T-helper 1 cell treated with Interleukin-12 subunit alpha and Interleukin-12 subunit beta and Interleukin-4 antibody, amounts not matched to agents 30 μg/mL and 1 μg/mL, for 36 hours (primary cell): ENCODE measurements at regions not wholly inside any gene's neighbourhood (a gene's known extent, or its start where the extent isn't known, plus 50 kb on each side); places are given as distances from the start of the nearest gene placed in this dataset.

Source experiments
- H3K27ac Mint-ChIP-seq: one replicate; pipeline ENCODE4 v1.8.0; 2021; ENCODE audit warnings: mild to moderate bottlenecking, mixed read lengths
- H3K27me3 Mint-ChIP-seq: one replicate; pipeline ENCODE4 v1.8.0; 2021; ENCODE audit warnings: low read depth, mixed read lengths
- H3K36me3 Mint-ChIP-seq: one replicate; pipeline ENCODE4 v1.8.0; 2021; ENCODE audit warnings: low read depth, mixed read lengths
- H3K4me1 Mint-ChIP-seq: one replicate; pipeline ENCODE4 v1.8.0; 2021; ENCODE audit warnings: low read depth, mixed read lengths
- H3K4me3 Mint-ChIP-seq: one replicate; pipeline ENCODE4 v1.8.0; 2021; ENCODE audit warnings: mild to moderate bottlenecking, moderate library complexity, mixed read lengths
- H3K9me3 Mint-ChIP-seq: one replicate; pipeline ENCODE4 v1.8.0; 2021; ENCODE audit warnings: mixed read lengths

- H3K27me3 Mint-ChIP-seq = no peaks in the 10 kb centered on the region
- peaks cover 8% of the 10 kb centered on the region for H3K36me3 Mint-ChIP-seq
- H3K4me3 Mint-ChIP-seq = no peak overlapping the region
Observed at GRCh38 chr4:184575306-184575705, 73.9 kb downstream of the CASP3 start.

GRCh38 chr4:184574861-184575260 lies 74.4 kb downstream of the CASP3 start:
- H3K9me3 Mint-ChIP-seq = peaks cover 13% of the 10 kb centered on the region
- H3K4me1 Mint-ChIP-seq = peaks cover 12% of the 10 kb centered on the region
- peaks cover 8% of the 10 kb centered on the region for H3K36me3 Mint-ChIP-seq
- H3K27ac Mint-ChIP-seq = peak overlapping the region; percentile 81
- no peak overlapping the region for H3K4me3 Mint-ChIP-seq
- no peaks in the 10 kb centered on the region for H3K27me3 Mint-ChIP-seq

More at GRCh38 chr4:184575306-184575705, 73.9 kb downstream of the CASP3 start:
- H3K27ac Mint-ChIP-seq = no peak overlapping the region
- peaks cover 12% of the 10 kb centered on the region for H3K4me1 Mint-ChIP-seq
- peaks cover 18% of the 10 kb centered on the region for H3K9me3 Mint-ChIP-seq

GRCh38 chr4:184573701-184574100 lies 75.5 kb downstream of the CASP3 start:
- peaks cover 12% of the 10 kb centered on the region for H3K4me1 Mint-ChIP-seq
- H3K4me3 Mint-ChIP-seq = no peak overlapping the region
- peak overlapping the region; percentile 60 for H3K27ac Mint-ChIP-seq
- H3K27me3 Mint-ChIP-seq = no peaks in the 10 kb centered on the region
- peaks cover 9% of the 10 kb centered on the region for H3K9me3 Mint-ChIP-seq
- H3K36me3 Mint-ChIP-seq = peaks cover 4% of the 10 kb centered on the region

GRCh38 chr4:184568770-184569169 lies 80.5 kb downstream of the CASP3 start:
- no peak overlapping the region for H3K27ac Mint-ChIP-seq
- peaks cover 4% of the 10 kb centered on the region for H3K9me3 Mint-ChIP-seq
- peaks cover 1% of the 10 kb centered on the region for H3K36me3 Mint-ChIP-seq
- no peaks in the 10 kb centered on the region for H3K27me3 Mint-ChIP-seq
- peaks cover 4% of the 10 kb centered on the region for H3K4me1 Mint-ChIP-seq
- no peak overlapping the region for H3K4me3 Mint-ChIP-seq

- Mint-ChIP-seq H3K27me3 (no peaks in the 10 kb centered on the region), H3K4me3 (no peak overlapping the region), H3K27ac (no peak overlapping the region), H3K36me3 (no peaks in the 10 kb centered on the region), H3K4me1 (peaks cover 4% of the 10 kb centered on the region), H3K9me3 (no peaks in the 10 kb centered on the region)
Observed at GRCh38 chr4:184563621-184564020, 85.6 kb downstream of the CASP3 start.

- Mint-ChIP-seq H3K9me3 (no peaks in the 10 kb centered on the region), H3K36me3 (no peaks in the 10 kb centered on the region), H3K27me3 (no peaks in the 10 kb centered on the region)
Observed at GRCh38 chr4:184558996-184559395, 84.6 kb upstream of the IRF2 start.

GRCh38 chr4:184553891-184554290 lies 79.5 kb upstream of the IRF2 start:
- H3K4me1 Mint-ChIP-seq = peaks cover 2% of the 10 kb centered on the region
- H3K9me3 Mint-ChIP-seq = no peaks in the 10 kb centered on the region
- no peaks in the 10 kb centered on the region for H3K36me3 Mint-ChIP-seq
- no peak overlapping the region for H3K4me3 Mint-ChIP-seq
- no peak overlapping the region for H3K27ac Mint-ChIP-seq
- H3K27me3 Mint-ChIP-seq = no peaks in the 10 kb centered on the region

More at GRCh38 chr4:184558996-184559395, 84.6 kb upstream of the IRF2 start:
- Mint-ChIP-seq H3K4me1 (peaks cover 4% of the 10 kb centered on the region), H3K4me3 (no peak overlapping the region), H3K27ac (no peak overlapping the region)

- Mint-ChIP-seq H3K27me3 (no peaks in the 10 kb centered on the region), H3K27ac (no peak overlapping the region), H3K4me3 (no peak overlapping the region), H3K4me1 (peaks cover 14% of the 10 kb centered on the region), H3K9me3 (no peaks in the 10 kb centered on the region), H3K36me3 (no peaks in the 10 kb centered on the region)
Observed at GRCh38 chr4:184550476-184550875, 76.1 kb upstream of the IRF2 start.

- Mint-ChIP-seq H3K4me3 (no peak overlapping the region), H3K4me1 (peaks cover 17% of the 10 kb centered on the region), H3K27me3 (no peaks in the 10 kb centered on the region), H3K36me3 (no peaks in the 10 kb centered on the region), H3K9me3 (no peaks in the 10 kb centered on the region), H3K27ac (peak overlapping the region; percentile 23)
Observed at GRCh38 chr4:184548648-184549341, 74.4 kb upstream of the IRF2 start.

GRCh38 chr4:184548316-184548647 lies 73.9 kb upstream of the IRF2 start:
- no peak overlapping the region for H3K4me3 Mint-ChIP-seq
- no peaks in the 10 kb centered on the region for H3K36me3 Mint-ChIP-seq
- H3K27ac Mint-ChIP-seq = peak overlapping the region; percentile 23
- no peaks in the 10 kb centered on the region for H3K27me3 Mint-ChIP-seq
- peaks cover 17% of the 10 kb centered on the region for H3K4me1 Mint-ChIP-seq
- no peaks in the 10 kb centered on the region for H3K9me3 Mint-ChIP-seq

- no peaks in the 10 kb centered on the region for H3K36me3 Mint-ChIP-seq
- H3K4me3 Mint-ChIP-seq = no peak overlapping the region
- H3K9me3 Mint-ChIP-seq = no peaks in the 10 kb centered on the region
- H3K27me3 Mint-ChIP-seq = no peaks in the 10 kb centered on the region
- H3K4me1 Mint-ChIP-seq = peaks cover 17% of the 10 kb centered on the region
- no peak overlapping the region for H3K27ac Mint-ChIP-seq
Observed at GRCh38 chr4:184544788-184545409, 70.5 kb upstream of the IRF2 start.

- H3K36me3 Mint-ChIP-seq = no peaks in the 10 kb centered on the region
- peaks cover 17% of the 10 kb centered on the region for H3K4me1 Mint-ChIP-seq
- H3K27ac Mint-ChIP-seq = no peak overlapping the region
- H3K4me3 Mint-ChIP-seq = no peak overlapping the region
- H3K9me3 Mint-ChIP-seq = no peaks in the 10 kb centered on the region
- H3K27me3 Mint-ChIP-seq = no peaks in the 10 kb centered on the region
Observed at GRCh38 chr4:184541907-184542306, 67.6 kb upstream of the IRF2 start.

GRCh38 chr4:184540307-184540706 lies 66.0 kb upstream of the IRF2 start:
- Mint-ChIP-seq H3K4me1 (peaks cover 29% of the 10 kb centered on the region), H3K36me3 (no peaks in the 10 kb centered on the region)

GRCh38 chr4:184538023-184538599 lies 63.8 kb upstream of the IRF2 start:
- Mint-ChIP-seq H3K27ac (peak overlapping the region; percentile 96), H3K27me3 (no peaks in the 10 kb centered on the region), H3K36me3 (peaks cover 3% of the 10 kb centered on the region), H3K4me1 (peaks cover 43% of the 10 kb centered on the region), H3K9me3 (no peaks in the 10 kb centered on the region), H3K4me3 (peak overlapping the region; percentile 90)

More at GRCh38 chr4:184540307-184540706, 66.0 kb upstream of the IRF2 start:
- H3K27ac Mint-ChIP-seq = no peak overlapping the region
- H3K4me3 Mint-ChIP-seq = no peak overlapping the region
- no peaks in the 10 kb centered on the region for H3K27me3 Mint-ChIP-seq
- no peaks in the 10 kb centered on the region for H3K9me3 Mint-ChIP-seq
